ENCODE measurements at regions not wholly inside any gene's neighbourhood (a gene's known extent, or its start where the extent isn't known, plus 50 kb on each side); places are given as distances from the start of the nearest gene placed in this dataset.

- TF ChIP-seq POLR2AphosphoS5 (IDR thresholded peaks at IDR 0.05): no peak
- TF ChIP-seq CTCF (IDR thresholded peaks at IDR 0.05): no peak
- no peak for TF ChIP-seq POLR2A (IDR thresholded peaks at IDR 0.05)
- TF ChIP-seq EP300 (IDR thresholded peaks at IDR 0.05): no peak
Observed at GRCh38 chr3:117932441-117932840, 1102.2 kb downstream of the IGSF11 start.
